GM18498 (cell line): ENCODE measurements at regions not wholly inside any gene's neighbourhood (a gene's known extent, or its start where the extent isn't known, plus 50 kb on each side); places are given as distances from the start of the nearest gene placed in this dataset.
"Not testable (repeated sequence)": the region's sequence is repeated elsewhere in the genome, so short reads cannot be mapped to it uniquely, and the experiment has no call there.

Source experiments
- ATAC-seq: cut with Tn5 transposase; IDR thresholded peaks from one replicate; pipeline ENCODE4 v1.9.1; 2021; ENCODE audit warnings: mild to moderate bottlenecking, moderate library complexity; ENCODE audit not compliant: unreplicated experiment

GRCh38 chr4:37771771-37772170 is 54.7 kb upstream of the PGM2 start:
- no peak for ATAC-seq

- ATAC-seq = no peak
These were observed 56.5 kb upstream of the PGM2 start for GRCh38 chr4:37770016-37770415.

- ATAC-seq = no peak
These were observed 57.0 kb upstream of the PGM2 start for GRCh38 chr4:37769391-37769989.

GRCh38 chr4:37767546-37767945 is 58.9 kb upstream of the PGM2 start:
- ATAC-seq = no peak

- ATAC-seq = no peak
These were observed 59.5 kb upstream of the PGM2 start for GRCh38 chr4:37767019-37767418.

GRCh38 chr4:37765741-37766140 is 60.7 kb upstream of the PGM2 start:
- peak; percentile 59 for ATAC-seq

GRCh38 chr4:37763831-37764230 is 62.7 kb upstream of the PGM2 start:
- ATAC-seq = no peak

GRCh38 chr4:37762991-37763368 is 63.5 kb upstream of the PGM2 start:
- ATAC-seq = no peak

- no peak for ATAC-seq
These were observed 64.0 kb upstream of the PGM2 start for GRCh38 chr4:37762294-37762990.

GRCh38 chr4:37760840-37761239 is 65.6 kb upstream of the PGM2 start:
- ATAC-seq = no peak

- ATAC-seq = no peak
These were observed 66.7 kb upstream of the PGM2 start for GRCh38 chr4:37759833-37760232.

GRCh38 chr4:37758226-37758625 is 68.3 kb upstream of the PGM2 start:
- no peak for ATAC-seq

GRCh38 chr4:37757761-37758160 is 68.7 kb upstream of the PGM2 start:
- no peak for ATAC-seq

GRCh38 chr4:37757121-37757520 is 69.4 kb upstream of the PGM2 start:
- ATAC-seq = no peak

GRCh38 chr4:37754410-37755185 is 68.4 kb upstream of the RELL1 start:
- ATAC-seq = no peak

GRCh38 chr4:37749398-37749988 is 63.3 kb upstream of the RELL1 start:
- ATAC-seq = peak; percentile 61

GRCh38 chr4:37748485-37748884 is 62.3 kb upstream of the RELL1 start:
- ATAC-seq = no peak

GRCh38 chr4:37747772-37748330 is 61.7 kb upstream of the RELL1 start:
- ATAC-seq = no peak

GRCh38 chr4:37746852-37747251 is 60.7 kb upstream of the RELL1 start:
- ATAC-seq = not testable (repeated sequence)

- ATAC-seq = no peak
These were observed 59.8 kb upstream of the RELL1 start for GRCh38 chr4:37745946-37746345.

GRCh38 chr4:37742149-37742548 is 56.0 kb upstream of the RELL1 start:
- no peak for ATAC-seq
